WTC11 (cell line): ENCODE measurements at regions not wholly inside any gene's neighbourhood (a gene's known extent, or its start where the extent isn't known, plus 50 kb on each side); places are given as distances from the start of the nearest gene placed in this dataset.

ENCODE experiments used
- ATAC-seq: fragments of 200-7000 bp; cut with Tn5 transposase; 2 replicates; pipeline ENCODE4 v1.10.0; 2021; ENCODE audit warnings: mild to moderate bottlenecking, moderate library complexity
- CTCF ChIA-PET: fragments of 300-600 bp; sonication (Branson Sonifier 250); formaldehyde crosslinking; loops from one replicate; lab custom pipeline; 2021; ENCODE audit warnings: antibody characterized with exemption; lab: Charles Lee
- POLR2A ChIA-PET: fragments of 350-600 bp; sonication (Branson Sonifier 250); formaldehyde crosslinking; loops from one replicate; lab custom pipeline; 2021; ENCODE audit warnings: antibody characterized with exemption; lab: Charles Lee
- DNase-seq: peaks from one replicate; pipeline ENCODE4 v3.0.0; 2021; ENCODE audit warnings: low spot score
- H3K27ac Mint-ChIP-seq: 2 replicates; pipeline ENCODE4 v1.8.0; 2021; ENCODE audit warnings: mixed read lengths
- H3K27me3 Mint-ChIP-seq: 2 replicates; pipeline ENCODE4 v1.8.0; 2021; ENCODE audit warnings: low read depth, mild to moderate bottlenecking, moderate library complexity, mixed read lengths
- H3K36me3 Mint-ChIP-seq: 2 replicates; pipeline ENCODE4 v1.8.0; 2021; ENCODE audit warnings: mixed read lengths
- H3K4me1 Mint-ChIP-seq: 2 replicates; pipeline ENCODE4 v1.8.0; 2022; ENCODE audit warnings: mixed read lengths
- H3K4me3 Mint-ChIP-seq: 2 replicates; pipeline ENCODE4 v1.8.0; 2021; ENCODE audit warnings: mild to moderate bottlenecking, moderate library complexity, mixed read lengths
- H3K9me3 Mint-ChIP-seq: 2 replicates; pipeline ENCODE4 v1.8.0; 2021; ENCODE audit warnings: mixed read lengths
- ATF2 ChIP-seq: sonication (generic); formaldehyde crosslinking; IDR thresholded peaks from 2 replicates; pipeline ENCODE4 v1.8.1; 2022; ENCODE audit warnings: low read depth, missing genetic modification reagents, borderline replicate concordance
- CTCF ChIP-seq: fragments of 200-600 bp; IDR thresholded peaks from 2 replicates; pipeline ENCODE4 v1.8.0; 2022; ENCODE audit warnings: antibody characterized with exemption
- FOXK1 ChIP-seq: sonication (generic); formaldehyde crosslinking; IDR thresholded peaks from 2 replicates; pipeline ENCODE4 v1.8.0; 2022; ENCODE audit warnings: mild to moderate bottlenecking, moderate library complexity, missing genetic modification reagents
- FOXP1 ChIP-seq: sonication (generic); formaldehyde crosslinking; IDR thresholded peaks from 2 replicates; pipeline ENCODE4 v1.8.0; 2022; ENCODE audit warnings: missing genetic modification reagents, mild to moderate bottlenecking, moderate library complexity, borderline replicate concordance
- IRF2 ChIP-seq: sonication (generic); formaldehyde crosslinking; IDR thresholded peaks from 2 replicates; pipeline ENCODE4 v1.8.0; 2022; ENCODE audit warnings: low read depth, missing genetic modification reagents, borderline replicate concordance
- MXD4 ChIP-seq: fragments of 250-450 bp; sonication (Bioruptor Pico); IDR thresholded peaks from 2 replicates; pipeline ENCODE4 v1.8.0; 2021; ENCODE audit warnings: mild to moderate bottlenecking, moderate library complexity, borderline replicate concordance
- RORB ChIP-seq: fragments of 250-450 bp; sonication (Bioruptor Pico); IDR thresholded peaks from 2 replicates; pipeline ENCODE4 v1.9.0; 2021; ENCODE audit warnings: mild to moderate bottlenecking
- SMAD4 ChIP-seq: sonication (generic); formaldehyde crosslinking; IDR thresholded peaks from 2 replicates; pipeline ENCODE4 v1.8.0; 2022; ENCODE audit warnings: mild to moderate bottlenecking, missing genetic modification reagents
- USF2 ChIP-seq: sonication (generic); formaldehyde crosslinking; IDR thresholded peaks from 2 replicates; pipeline ENCODE4 v1.8.1; 2023; ENCODE audit warnings: mild to moderate bottlenecking, missing genetic modification reagents, moderate library complexity
- ZNF671 ChIP-seq: fragments of 250-450 bp; sonication (Bioruptor Pico); IDR thresholded peaks from 2 replicates; pipeline ENCODE4 v1.8.0; 2021; ENCODE audit warnings: mild to moderate bottlenecking
- TF ChIP-seq, protein P1 (sequence below): fragments of 250-450 bp; sonication (Bioruptor Pico); IDR thresholded peaks from 2 replicates; pipeline ENCODE4 v1.9.0; 2021; ENCODE audit warnings: moderate library complexity, mild to moderate bottlenecking, inconsistent platforms, borderline replicate concordance
- TF ChIP-seq, protein P2 (sequence below): sonication (generic); formaldehyde crosslinking; conservative IDR thresholded peaks from 2 replicates; pipeline ENCODE4 v1.8.1; 2022; ENCODE audit warnings: mild to moderate bottlenecking, missing genetic modification reagents
- TF ChIP-seq, protein P3 (sequence below): sonication (generic); formaldehyde crosslinking; IDR thresholded peaks from 2 replicates; pipeline ENCODE4 v1.8.1; 2023; ENCODE audit warnings: mild to moderate bottlenecking, missing genetic modification reagents, borderline replicate concordance

DNA sequence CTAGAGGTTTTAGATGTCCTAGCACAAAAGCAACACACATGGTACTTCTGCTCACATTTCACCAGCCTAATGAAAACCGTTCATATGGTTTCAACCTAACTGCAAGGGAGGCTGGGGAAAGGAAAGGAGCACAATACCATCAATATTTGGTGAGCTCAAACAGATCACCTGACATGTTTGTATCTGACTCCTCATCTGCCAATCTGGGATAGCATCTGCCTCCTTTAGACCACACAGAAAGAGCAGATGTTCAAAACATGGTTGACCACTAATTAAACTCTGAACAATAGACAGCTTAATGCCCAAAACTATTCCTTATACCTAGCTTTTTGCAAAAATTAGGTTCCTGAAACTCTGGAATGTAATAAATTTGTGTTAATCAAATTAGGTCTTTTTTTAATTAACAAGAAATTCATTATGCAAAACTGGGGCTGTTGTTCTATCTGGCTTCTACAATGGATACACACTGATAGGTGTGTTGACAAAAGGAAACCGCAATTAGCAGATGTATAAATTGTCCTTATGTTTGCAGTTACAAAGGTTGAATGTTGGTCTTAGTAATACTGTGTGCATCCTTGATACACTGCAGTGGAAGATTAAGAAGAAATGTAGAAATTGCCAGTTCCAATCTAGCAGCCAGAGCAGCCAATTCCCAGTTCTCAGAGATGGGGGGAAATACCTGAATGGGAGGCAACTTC is 89.3 kb downstream of the DUSP6 start:
- H3K4me3 Mint-ChIP-seq: no peak overlapping the region
- CTCF ChIA-PET: no interaction called here
- H3K27me3 Mint-ChIP-seq: peaks cover 4% of the 10 kb centered on the region; the same call in 1 of the 2 replicates
- peaks cover 10% of the 10 kb centered on the region for H3K9me3 Mint-ChIP-seq
- ATAC-seq (no peak), DNase-seq (no peak)
- POLR2A ChIA-PET: interaction anchor here (0.6 kb wide), 1 partner anchor 111 kb away, joined by 5 read pairs; no protein-coding TSS in a partner anchor
- H3K4me1 Mint-ChIP-seq: peaks cover 32% of the 10 kb centered on the region
- peaks cover 5% of the 10 kb centered on the region; the same call in 1 of the 2 replicates for H3K36me3 Mint-ChIP-seq
- TF ChIP-seq USF2 (CRISPR knock-in tag): no peak
- no peak for TF ChIP-seq SMAD4 (CRISPR knock-in tag)
- no peak for TF ChIP-seq MXD4 (CRISPR knock-in tag)
- no peak for TF ChIP-seq ATF2 (CRISPR knock-in tag)
- TF ChIP-seq RORB (CRISPR knock-in tag): no peak
- TF ChIP-seq, protein P1, sequence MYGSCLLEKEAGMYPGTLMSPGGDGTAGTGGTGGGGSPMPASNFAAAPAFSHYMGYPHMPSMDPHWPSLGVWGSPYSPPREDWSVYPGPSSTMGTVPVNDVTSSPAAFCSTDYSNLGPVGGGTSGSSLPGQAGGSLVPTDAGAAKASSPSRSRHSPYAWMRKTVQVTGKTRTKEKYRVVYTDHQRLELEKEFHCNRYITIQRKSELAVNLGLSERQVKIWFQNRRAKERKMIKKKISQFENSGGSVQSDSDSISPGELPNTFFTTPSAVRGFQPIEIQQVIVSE: no peak
- TF ChIP-seq CTCF: no peak
- no peak for TF ChIP-seq FOXP1 (CRISPR knock-in tag)
- no peak for TF ChIP-seq FOXK1
- TF ChIP-seq ZNF671: no peak
- no peak overlapping the region for H3K27ac Mint-ChIP-seq

GRCh38 chr12:89261982-89262381 is 90.3 kb downstream of the DUSP6 start:
- ATAC-seq (no peak), DNase-seq (no peak)
- TF ChIP-seq, protein P2, sequence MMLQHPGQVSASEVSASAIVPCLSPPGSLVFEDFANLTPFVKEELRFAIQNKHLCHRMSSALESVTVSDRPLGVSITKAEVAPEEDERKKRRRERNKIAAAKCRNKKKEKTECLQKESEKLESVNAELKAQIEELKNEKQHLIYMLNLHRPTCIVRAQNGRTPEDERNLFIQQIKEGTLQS (CRISPR knock-in tag): no peak
- TF ChIP-seq IRF2: no peak
- TF ChIP-seq, protein P3, sequence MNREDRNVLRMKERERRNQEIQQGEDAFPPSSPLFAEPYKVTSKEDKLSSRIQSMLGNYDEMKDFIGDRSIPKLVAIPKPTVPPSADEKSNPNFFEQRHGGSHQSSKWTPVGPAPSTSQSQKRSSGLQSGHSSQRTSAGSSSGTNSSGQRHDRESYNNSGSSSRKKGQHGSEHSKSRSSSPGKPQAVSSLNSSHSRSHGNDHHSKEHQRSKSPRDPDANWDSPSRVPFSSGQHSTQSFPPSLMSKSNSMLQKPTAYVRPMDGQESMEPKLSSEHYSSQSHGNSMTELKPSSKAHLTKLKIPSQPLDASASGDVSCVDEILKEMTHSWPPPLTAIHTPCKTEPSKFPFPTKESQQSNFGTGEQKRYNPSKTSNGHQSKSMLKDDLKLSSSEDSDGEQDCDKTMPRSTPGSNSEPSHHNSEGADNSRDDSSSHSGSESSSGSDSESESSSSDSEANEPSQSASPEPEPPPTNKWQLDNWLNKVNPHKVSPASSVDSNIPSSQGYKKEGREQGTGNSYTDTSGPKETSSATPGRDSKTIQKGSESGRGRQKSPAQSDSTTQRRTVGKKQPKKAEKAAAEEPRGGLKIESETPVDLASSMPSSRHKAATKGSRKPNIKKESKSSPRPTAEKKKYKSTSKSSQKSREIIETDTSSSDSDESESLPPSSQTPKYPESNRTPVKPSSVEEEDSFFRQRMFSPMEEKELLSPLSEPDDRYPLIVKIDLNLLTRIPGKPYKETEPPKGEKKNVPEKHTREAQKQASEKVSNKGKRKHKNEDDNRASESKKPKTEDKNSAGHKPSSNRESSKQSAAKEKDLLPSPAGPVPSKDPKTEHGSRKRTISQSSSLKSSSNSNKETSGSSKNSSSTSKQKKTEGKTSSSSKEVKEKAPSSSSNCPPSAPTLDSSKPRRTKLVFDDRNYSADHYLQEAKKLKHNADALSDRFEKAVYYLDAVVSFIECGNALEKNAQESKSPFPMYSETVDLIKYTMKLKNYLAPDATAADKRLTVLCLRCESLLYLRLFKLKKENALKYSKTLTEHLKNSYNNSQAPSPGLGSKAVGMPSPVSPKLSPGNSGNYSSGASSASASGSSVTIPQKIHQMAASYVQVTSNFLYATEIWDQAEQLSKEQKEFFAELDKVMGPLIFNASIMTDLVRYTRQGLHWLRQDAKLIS (CRISPR knock-in tag): no peak
- POLR2A ChIA-PET: no interaction called here
- no peak overlapping the region for H3K27ac Mint-ChIP-seq
- peaks cover 29% of the 10 kb centered on the region for H3K4me1 Mint-ChIP-seq
- peaks cover 6% of the 10 kb centered on the region; the same call in 1 of the 2 replicates for H3K36me3 Mint-ChIP-seq
- peaks cover 12% of the 10 kb centered on the region for H3K9me3 Mint-ChIP-seq
- peaks cover 4% of the 10 kb centered on the region; the same call in 1 of the 2 replicates for H3K27me3 Mint-ChIP-seq
- no peak overlapping the region for H3K4me3 Mint-ChIP-seq
- CTCF ChIA-PET: no interaction called here
